BLaER1 treated with 17β-estradiol and CSF1 and Interleukin-3, amounts not matched to agents 10 nM and 100 nM (cell line): ENCODE measurements at regions not wholly inside any gene's neighbourhood (a gene's known extent, or its start where the extent isn't known, plus 50 kb on each side); places are given as distances from the start of the nearest gene placed in this dataset.

Source experiments
- H3K27ac ChIP-seq, 11 experiments: shearing (Covaris generic); formaldehyde crosslinking; 2 replicates each; pipeline ENCODE4 v1.8.1; 2022
- H3K27me3 ChIP-seq, 11 experiments: shearing (Covaris generic); formaldehyde crosslinking; 2 replicates each; pipeline ENCODE4 v1.8.1; 2022
- H3K36me3 ChIP-seq, 11 experiments: shearing (Covaris generic); formaldehyde crosslinking; 2 replicates each; pipeline ENCODE4 v1.8.1; 2022
- H3K4me1 ChIP-seq, 10 experiments: shearing (Covaris generic); formaldehyde crosslinking; 2 replicates each; pipeline ENCODE4 v1.8.1; 2022
- H3K4me2 ChIP-seq, 11 experiments: shearing (Covaris generic); formaldehyde crosslinking; 2 replicates each; pipeline ENCODE4 v1.8.1; 2022
- H3K4me3 ChIP-seq, 10 experiments: shearing (Covaris generic); formaldehyde crosslinking; 2 replicates each; pipeline ENCODE4 v1.8.1; 2022
- H3K9ac ChIP-seq, 11 experiments: shearing (Covaris generic); formaldehyde crosslinking; 2 replicates each; pipeline ENCODE4 v1.8.1; 2022
- H3K9me3 ChIP-seq, 11 experiments: shearing (Covaris generic); formaldehyde crosslinking; replicated peaks in 1 of 11; 2 replicates each; pipeline ENCODE4 v1.8.1; 2022
- H4K20me1 ChIP-seq, 11 experiments: shearing (Covaris generic); formaldehyde crosslinking; 2 replicates each; pipeline ENCODE4 v1.8.1; 2022
- Cebpa-rat ChIP-seq, 11 experiments: shearing (Covaris generic); IDR thresholded peaks; 2 replicates each; pipeline ENCODE4 v1.8.1; 2022

GRCh38 chr9:81852820-81853219 lies 75.4 kb upstream of the SPATA31D4 start:
- Histone ChIP-seq H3K9ac (no peak overlapping the region), H3K27ac (no peak overlapping the region), H3K36me3 (no peaks in the 10 kb centered on the region), H3K4me2 (no peak overlapping the region), H3K9me3 (no peaks in the 10 kb centered on the region), H3K27me3 (no peaks in the 10 kb centered on the region), H3K4me3 (no peak overlapping the region), H4K20me1 (no peaks in the 10 kb centered on the region), H3K4me1 (peaks cover 0 to 22% (median 13%) of the 10 kb centered on the region in 10 experiments; a peak in 17 of 20 replicates)
- TF ChIP-seq Cebpa-rat (IDR thresholded peaks at IDR 0.05), result no peak

- Histone ChIP-seq H3K9me3 (no peaks in the 10 kb centered on the region), H3K4me1 (peaks cover 0 to 19% (median 13%) of the 10 kb centered on the region in 10 experiments; a peak in 17 of 20 replicates), H3K9ac (no peak overlapping the region), H4K20me1 (no peaks in the 10 kb centered on the region), H3K4me3 (no peak overlapping the region), H3K36me3 (no peaks in the 10 kb centered on the region), H3K27ac (no peak overlapping the region), H3K4me2 (no peak overlapping the region), H3K27me3 (no peaks in the 10 kb centered on the region)
- no peak for TF ChIP-seq Cebpa-rat (IDR thresholded peaks at IDR 0.05)
Observed at GRCh38 chr9:81855538-81855937, 72.7 kb upstream of the SPATA31D4 start.

DNA sequence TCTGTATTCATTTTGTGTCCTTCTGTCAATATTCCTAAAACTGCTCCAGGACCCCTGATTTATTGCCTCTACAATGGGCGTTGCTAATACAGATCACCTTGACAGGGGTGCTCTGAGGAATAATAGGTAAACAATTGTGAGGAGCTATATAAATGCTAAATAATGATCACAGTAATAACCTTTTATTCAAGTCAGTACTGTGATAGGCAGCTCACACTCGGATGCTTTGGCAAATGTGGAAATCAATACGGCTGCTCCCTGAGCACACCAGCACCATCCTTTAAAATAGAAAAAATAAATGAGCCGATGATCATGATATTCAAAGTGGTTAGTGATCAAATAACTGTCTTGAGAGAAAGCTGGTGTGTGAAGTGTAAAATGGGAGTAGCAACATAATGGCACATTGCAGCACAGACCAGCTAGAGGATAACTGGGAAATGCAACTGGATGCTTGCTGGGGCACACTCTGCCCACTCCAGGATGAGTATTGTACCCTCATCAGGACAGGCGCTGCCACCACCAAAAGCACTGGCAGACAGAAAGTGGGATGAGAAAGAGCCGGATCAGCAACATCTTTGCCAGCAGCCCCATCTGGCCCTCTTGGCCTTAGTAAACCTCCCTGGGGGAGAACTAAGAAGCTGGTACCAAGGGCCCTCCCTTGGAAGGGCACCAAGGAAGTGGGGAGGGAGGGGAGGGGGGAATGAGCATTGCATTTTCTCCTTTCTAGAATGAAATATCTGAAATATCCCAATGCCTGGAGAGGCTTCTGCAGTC lies 69.4 kb upstream of the SPATA31D4 start:
- Histone ChIP-seq H3K4me1 (no peaks in the 10 kb centered on the region), H3K36me3 (no peaks in the 10 kb centered on the region), H3K4me3 (no peak overlapping the region), H3K27me3 (no peaks in the 10 kb centered on the region), H4K20me1 (no peaks in the 10 kb centered on the region), H3K4me2 (no peak overlapping the region), H3K9ac (no peak overlapping the region), H3K27ac (no peak overlapping the region), H3K9me3 (peaks cover 0 to 5% (median 0%) of the 10 kb centered on the region in 11 experiments; a peak in 2 of 22 replicates)
- no peak for TF ChIP-seq Cebpa-rat (IDR thresholded peaks at IDR 0.05)

- Histone ChIP-seq H3K27me3 (no peaks in the 10 kb centered on the region), H3K9ac (no peak overlapping the region), H3K9me3 (peaks cover 0 to 5% (median 0%) of the 10 kb centered on the region in 11 experiments; a peak in 2 of 22 replicates), H3K4me3 (no peak overlapping the region), H4K20me1 (no peaks in the 10 kb centered on the region), H3K36me3 (no peaks in the 10 kb centered on the region), H3K4me1 (no peaks in the 10 kb centered on the region), H3K4me2 (no peak overlapping the region), H3K27ac (no peak overlapping the region)
- TF ChIP-seq Cebpa-rat (IDR thresholded peaks at IDR 0.05), result no peak
Observed at GRCh38 chr9:81860581-81860980, 67.6 kb upstream of the SPATA31D4 start.

- Histone ChIP-seq H3K4me3 (no peak overlapping the region), H3K36me3 (no peaks in the 10 kb centered on the region), H3K4me2 (no peak overlapping the region), H3K9ac (no peak overlapping the region), H4K20me1 (no peaks in the 10 kb centered on the region), H3K4me1 (no peaks in the 10 kb centered on the region), H3K9me3 (peaks cover 0 to 5% (median 0%) of the 10 kb centered on the region in 11 experiments; a peak in 2 of 22 replicates), H3K27me3 (no peaks in the 10 kb centered on the region), H3K27ac (no peak overlapping the region)
- TF ChIP-seq Cebpa-rat (IDR thresholded peaks at IDR 0.05), result no peak
Observed at GRCh38 chr9:81861644-81862043, 66.6 kb upstream of the SPATA31D4 start.

DNA sequence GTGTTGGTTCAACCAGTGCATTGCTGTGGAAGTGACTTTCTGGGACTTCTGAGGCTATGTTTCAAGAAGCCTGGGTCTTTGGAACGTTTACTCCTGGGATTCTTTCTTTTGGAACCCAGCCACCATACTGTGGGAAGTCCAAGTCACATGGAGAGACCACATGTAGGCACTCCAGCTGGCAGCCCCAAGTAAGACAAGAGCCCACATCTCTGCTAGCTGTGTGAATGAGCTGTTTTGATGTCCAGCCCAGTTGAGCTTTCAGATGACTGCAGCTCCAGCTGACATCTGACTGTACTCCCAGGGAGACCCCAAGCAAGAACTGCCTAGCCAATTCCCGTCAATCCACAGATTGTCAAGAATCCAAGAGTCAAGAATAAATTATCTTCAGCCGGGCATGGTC lies 60.1 kb upstream of the SPATA31D4 start:
- no peak overlapping the region for H3K27ac ChIP-seq
- H3K9me3 ChIP-seq, result peaks cover 0 to 1% (median 0%) of the 10 kb centered on the region in 11 experiments; a peak in 1 of 22 replicates
- H3K36me3 ChIP-seq, result no peaks in the 10 kb centered on the region
- no peak overlapping the region for H3K4me3 ChIP-seq
- H3K4me2 ChIP-seq, result no peak overlapping the region
- H3K4me1 ChIP-seq, result no peaks in the 10 kb centered on the region
- no peak overlapping the region for H3K9ac ChIP-seq
- no peak for TF ChIP-seq Cebpa-rat (IDR thresholded peaks at IDR 0.05)
- no peaks in the 10 kb centered on the region for H4K20me1 ChIP-seq
- no peaks in the 10 kb centered on the region for H3K27me3 ChIP-seq

GRCh38 chr9:81871695-81872094 lies 56.5 kb upstream of the SPATA31D4 start:
- Histone ChIP-seq H3K27me3 (no peaks in the 10 kb centered on the region), H3K9ac (no peak overlapping the region), H4K20me1 (no peaks in the 10 kb centered on the region), H3K9me3 (no peaks in the 10 kb centered on the region), H3K4me3 (no peak overlapping the region), H3K36me3 (no peaks in the 10 kb centered on the region), H3K4me2 (no peak overlapping the region), H3K4me1 (peaks cover 0 to 12% (median 0%) of the 10 kb centered on the region in 10 experiments; a peak in 3 of 20 replicates), H3K27ac (no peak overlapping the region)
- TF ChIP-seq Cebpa-rat (IDR thresholded peaks at IDR 0.05), result no peak

DNA sequence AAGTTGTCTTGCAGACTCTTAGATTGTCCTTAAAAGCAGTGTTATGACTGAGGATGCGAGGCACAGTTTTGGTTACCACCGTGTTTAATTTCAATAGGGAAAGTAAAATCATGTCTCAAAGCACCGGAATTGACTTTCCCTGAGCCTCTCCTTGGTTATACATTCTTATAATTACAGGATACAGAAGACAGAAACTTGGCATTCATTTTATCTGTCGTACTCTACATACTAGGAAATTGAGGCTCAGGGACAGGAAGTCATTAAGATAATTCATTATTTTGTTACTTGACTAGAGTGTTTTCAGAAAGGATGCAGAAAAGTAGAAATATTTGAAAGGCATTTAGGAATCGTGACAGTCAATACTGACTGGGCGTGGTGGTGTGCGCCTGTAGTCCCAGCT lies 54.0 kb upstream of the SPATA31D4 start:
- Histone ChIP-seq H3K4me2 (0 out of 22 replicates have a peak overlapping the region, but pooled peaks of 2 of the 11 experiments have one; percentile 22 to 44), H3K9ac (no peak overlapping the region), H3K36me3 (no peaks in the 10 kb centered on the region), H3K27me3 (no peaks in the 10 kb centered on the region), H3K4me1 (peaks cover 0 to 12% (median 0%) of the 10 kb centered on the region in 10 experiments; a peak in 3 of 20 replicates), H4K20me1 (no peaks in the 10 kb centered on the region), H3K9me3 (no peaks in the 10 kb centered on the region), H3K27ac (no peak overlapping the region), H3K4me3 (no peak overlapping the region)
- no peak for TF ChIP-seq Cebpa-rat (IDR thresholded peaks at IDR 0.05)

DNA sequence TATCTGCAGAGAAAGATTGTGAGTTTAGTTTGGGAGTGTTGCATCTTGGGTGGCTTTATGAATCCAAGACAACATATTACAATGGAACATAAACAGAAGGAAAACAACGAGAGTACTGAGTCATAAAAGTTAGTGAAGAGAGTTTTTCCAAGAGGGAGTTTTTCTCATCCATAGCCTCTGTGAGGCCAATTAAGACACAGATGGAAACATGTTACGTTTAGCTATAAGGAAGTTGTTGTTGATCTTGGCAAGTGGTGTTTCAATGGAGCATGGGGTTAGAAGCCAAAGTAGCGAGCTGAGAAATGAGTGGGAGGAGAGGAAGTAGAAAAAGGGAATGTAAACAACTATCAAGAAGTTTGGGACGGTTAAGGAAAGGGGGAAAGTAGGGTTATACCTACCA lies 53.3 kb upstream of the SPATA31D4 start:
- no peaks in the 10 kb centered on the region for H3K9me3 ChIP-seq
- H3K4me3 ChIP-seq, result no peak overlapping the region
- H3K4me2 ChIP-seq, result peak overlapping the region in 2 of 11 experiments; percentile 22 to 44; a peak in 2 of 22 replicates
- H3K27me3 ChIP-seq, result no peaks in the 10 kb centered on the region
- no peak overlapping the region for H3K27ac ChIP-seq
- H3K36me3 ChIP-seq, result no peaks in the 10 kb centered on the region
- H3K4me1 ChIP-seq, result peaks cover 0 to 12% (median 0%) of the 10 kb centered on the region in 10 experiments; a peak in 3 of 20 replicates
- no peak overlapping the region for H3K9ac ChIP-seq
- no peaks in the 10 kb centered on the region for H4K20me1 ChIP-seq
- no peak for TF ChIP-seq Cebpa-rat (IDR thresholded peaks at IDR 0.05)

DNA sequence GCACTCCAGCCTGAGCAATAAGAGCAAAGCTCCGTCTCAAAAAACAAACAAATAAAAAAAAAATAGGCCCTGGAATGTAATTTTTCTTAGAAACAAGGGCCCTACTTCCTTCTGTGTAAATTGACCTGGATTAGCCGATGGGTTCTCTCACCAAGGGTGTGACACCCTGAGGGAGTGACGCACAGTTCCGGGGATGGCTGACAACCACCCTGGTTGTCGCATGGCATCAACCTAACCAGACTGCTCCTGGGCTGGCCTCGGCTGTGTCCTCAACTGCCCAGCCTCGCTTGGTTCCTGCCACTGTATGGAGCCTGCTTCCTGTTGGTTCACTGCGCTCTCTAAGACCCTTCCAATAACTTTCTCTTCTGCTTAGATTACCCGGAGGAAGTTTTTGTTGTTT lies 51.2 kb upstream of the SPATA31D4 start:
- no peak overlapping the region for H3K4me2 ChIP-seq

More for the DNA sequence above, 51.2 kb upstream of the SPATA31D4 start:
- no peak for TF ChIP-seq Cebpa-rat (IDR thresholded peaks at IDR 0.05)
- Histone ChIP-seq H3K4me3 (no peak overlapping the region), H3K27ac (no peak overlapping the region), H3K9me3 (no peaks in the 10 kb centered on the region), H3K9ac (no peak overlapping the region), H3K27me3 (no peaks in the 10 kb centered on the region), H3K36me3 (no peaks in the 10 kb centered on the region), H3K4me1 (peaks cover 0 to 12% (median 0%) of the 10 kb centered on the region in 10 experiments; a peak in 3 of 20 replicates), H4K20me1 (no peaks in the 10 kb centered on the region)
